ENCODE measurements at regions not wholly inside any gene's neighbourhood (a gene's known extent, or its start where the extent isn't known, plus 50 kb on each side); places are given as distances from the start of the nearest gene placed in this dataset.
A peak's percentile ranks its signal among the peaks of the same experiment; 100 is the strongest.
"Not testable (repeated sequence)": the region's sequence is repeated elsewhere in the genome, so short reads cannot be mapped to it uniquely, and the experiment has no call there.

- Histone ChIP-seq H3K4me1 (no peaks in the 10 kb centered on the region), H3K36me3 (no peaks in the 10 kb centered on the region), H3K27ac (no peak overlapping the region), H3K4me3 (no peak overlapping the region), H3K27me3 (no peaks in the 10 kb centered on the region), H3K9me3 (no peaks in the 10 kb centered on the region)
- DNase-seq: no peak
- intact Hi-C loops (cut with DNase I): no loop called here
- no peak for TF ChIP-seq CTCF (IDR thresholded peaks at IDR 0.05)
- no peak for ATAC-seq
- WGBS (ENCODE audit: insufficient coverage, low coverage, low lambda C conversion rate, missing lambda C conversion rate): 100% methylated on average over 1 of the region's 1 CpG
Measured at GRCh38 chr3:139151530-139151929, 106.8 kb upstream of the PRR23C start.

GRCh38 chr3:139153434-139153833 is 108.7 kb upstream of the PRR23C start:
- H3K27me3 ChIP-seq; ATAC-seq; H3K4me1 ChIP-seq; intact Hi-C loops (cut with DNase I); H3K36me3 ChIP-seq; H3K27ac ChIP-seq; H3K4me3 ChIP-seq; H3K9me3 ChIP-seq; DNase-seq: not testable (repeated sequence)

GRCh38 chr3:139157161-139157932 is 112.7 kb upstream of the PRR23C start:
- intact Hi-C loops (cut with DNase I): no loop called here
- Histone ChIP-seq H3K27me3 (no peaks in the 10 kb centered on the region), H3K9me3 (no peaks in the 10 kb centered on the region), H3K27ac (no peak overlapping the region), H3K36me3 (no peaks in the 10 kb centered on the region), H3K4me1 (no peaks in the 10 kb centered on the region), H3K4me3 (no peak overlapping the region)
- ATAC-seq (no peak), DNase-seq (no peak)
- 82% methylated on average over 6 of the region's 10 CpGs for WGBS (ENCODE audit: insufficient coverage, low coverage, low lambda C conversion rate, missing lambda C conversion rate)
- TF ChIP-seq POLR2A (IDR thresholded peaks at IDR 0.05) (no peak), CTCF (IDR thresholded peaks at IDR 0.05) (no peak)

GRCh38 chr3:139159356-139159755 is 114.7 kb upstream of the PRR23C start:
- Histone ChIP-seq H3K9me3 (no peaks in the 10 kb centered on the region), H3K4me1 (no peaks in the 10 kb centered on the region), H3K27ac (no peak overlapping the region), H3K27me3 (no peaks in the 10 kb centered on the region), H3K4me3 (no peak overlapping the region), H3K36me3 (no peaks in the 10 kb centered on the region)
- ATAC-seq: no peak
- intact Hi-C loops (cut with DNase I): no loop called here
- no peak for DNase-seq
- 48% methylated on average over 2 of the region's 3 CpGs for WGBS (ENCODE audit: insufficient coverage, low coverage, low lambda C conversion rate, missing lambda C conversion rate)
- TF ChIP-seq POLR2A (IDR thresholded peaks at IDR 0.05) (no peak), CTCF (IDR thresholded peaks at IDR 0.05) (no peak)

- H3K4me3 ChIP-seq: peak overlapping the region; percentile 2 to 24 (median 9)
- 13% methylated on average over 8 of the region's 9 CpGs for WGBS (ENCODE audit: insufficient coverage, low coverage, low lambda C conversion rate, missing lambda C conversion rate)
- peak in 1 of 3 donors; percentile 40 for DNase-seq
- H3K27me3 ChIP-seq: no peaks in the 10 kb centered on the region
- no peaks in the 10 kb centered on the region for H3K36me3 ChIP-seq
- peak overlapping the region in 2 of 3 donors; percentile 23 to 33 for H3K27ac ChIP-seq
- no peaks in the 10 kb centered on the region for H3K9me3 ChIP-seq
- intact Hi-C loops (cut with DNase I): no loop called here
- TF ChIP-seq POLR2A (IDR thresholded peaks at IDR 0.05) (no peak), CTCF (IDR thresholded peaks at IDR 0.05) (no peak)
- ATAC-seq: peak; percentile 87 to 99 (median 90)
- H3K4me1 ChIP-seq: peaks cover 0 to 5% (median 2%) of the 10 kb centered on the region in 4 donors
Measured at GRCh38 chr3:139173372-139174108, 128.8 kb upstream of the PRR23C start.
